Smooth muscle cell (in vitro differentiated cells): ENCODE measurements at regions not wholly inside any gene's neighbourhood (a gene's known extent, or its start where the extent isn't known, plus 50 kb on each side); places are given as distances from the start of the nearest gene placed in this dataset. TPM values are rescaled to one million over a fixed set of nuclear protein-coding genes. Genes with fewer than 3 reads are reported as not detected.

Source experiments
- DNase-seq: peaks from one replicate; lab custom pipeline; 2025; ENCODE audit not compliant: unreplicated experiment; lab: John Stamatoyannopoulos, UW
- H2AFZ ChIP-seq: fragments of 200-600 bp; sonication (generic); 2 replicates; pipeline ENCODE4 v1.6.0; 2016; ENCODE audit warnings: antibody characterized with exemption, low read depth, mild to moderate bottlenecking
- H3F3A ChIP-seq: fragments of 200-600 bp; sonication (generic); 2 replicates; pipeline ENCODE4 v1.6.0; 2017; ENCODE audit warnings: antibody characterized with exemption, low read depth
- H3K27ac ChIP-seq: fragments of 200-600 bp; sonication (generic); 2 replicates; pipeline ENCODE4 v1.5.1; 2016; ENCODE audit warnings: low read depth, mild to moderate bottlenecking
- H3K27me3 ChIP-seq: fragments of 200-600 bp; sonication (generic); 2 replicates; pipeline ENCODE4 v1.6.1; 2016; ENCODE audit warnings: low read depth, mild to moderate bottlenecking
- H3K36me3 ChIP-seq: fragments of 200-600 bp; sonication (generic); 2 replicates; pipeline ENCODE4 v1.5.1; 2016; ENCODE audit warnings: low read depth
- H3K4me1 ChIP-seq: fragments of 200-600 bp; sonication (generic); 2 replicates; pipeline ENCODE4 v1.5.1; 2016; ENCODE audit warnings: low read depth
- H3K4me2 ChIP-seq: fragments of 200-600 bp; sonication (generic); 2 replicates; pipeline ENCODE4 v1.6.0; 2016; ENCODE audit warnings: mild to moderate bottlenecking
- H3K4me3 ChIP-seq: fragments of 200-600 bp; sonication (generic); 2 replicates; pipeline ENCODE4 v1.5.1; 2016; ENCODE audit warnings: mild to moderate bottlenecking
- H3K79me2 ChIP-seq: fragments of 200-600 bp; sonication (generic); 2 replicates; pipeline ENCODE4 v1.6.0; 2016; ENCODE audit warnings: low read depth, mild to moderate bottlenecking
- H3K9ac ChIP-seq: fragments of 200-600 bp; sonication (generic); 2 replicates; pipeline ENCODE4 v1.6.0; 2016; ENCODE audit warnings: low read depth
- H3K9me3 ChIP-seq: fragments of 200-600 bp; sonication (generic); replicated peaks from 2 replicates; pipeline ENCODE4 v1.5.1; 2016; ENCODE audit warnings: low read depth
- H4K20me1 ChIP-seq: fragments of 200-600 bp; sonication (generic); 2 replicates; pipeline ENCODE4 v1.6.0; 2016; ENCODE audit warnings: low read depth
- CTCF ChIP-seq: fragments of 200-600 bp; sonication (generic); IDR thresholded peaks from 2 replicates; pipeline ENCODE4 v1.5.1; 2017; ENCODE audit warnings: borderline replicate concordance, mild to moderate bottlenecking, antibody characterized with exemption; ENCODE audit not compliant: insufficient read depth, poor library complexity, severe bottlenecking
- WGBS: methylation state at CpG from one replicate; pipeline ENCODE4 v1.1.7; 2016; ENCODE audit warnings: low lambda C conversion rate; 5-methylcytosine and 5-hydroxymethylcytosine counted together
- microRNA counts: library from miRNA; unstranded; fragments of <30 nt; microRNA quantifications from one replicate; lab custom pipeline; 2016
- microRNA-seq: library from miRNA; unstranded; fragments of <30 nt; microRNA quantifications from one replicate; pipeline ENCODE4, GENCODE V29; 2016; ENCODE audit warnings: borderline number of aligned reads
- small RNA-seq: library from RNA; depleted of rRNA; stranded (forward); fragments of <200 nt; gene quantifications from one replicate; pipeline ENCODE3, GENCODE V24; 2014

- WGBS = 90% methylated on average over 1 of the region's 1 CpG
Observed at GRCh38 chr21:35099310-35099709, 50.2 kb upstream of the RUNX1 start.

More at GRCh38 chr21:35099310-35099709, 50.2 kb upstream of the RUNX1 start:
- Histone ChIP-seq H3K9ac (no peak overlapping the region), H3F3A (no peaks in the 10 kb centered on the region), H3K27me3 (no peaks in the 10 kb centered on the region), H3K4me2 (no peak overlapping the region), H4K20me1 (no peaks in the 10 kb centered on the region), H3K79me2 (no peaks in the 10 kb centered on the region), H3K4me3 (no peak overlapping the region), H3K9me3 (no peaks in the 10 kb centered on the region), H3K27ac (no peak overlapping the region), H3K36me3 (no peaks in the 10 kb centered on the region), H3K4me1 (no peaks in the 10 kb centered on the region), H2AFZ (no peak overlapping the region)
- TF ChIP-seq CTCF = no peak
- DNase-seq = no peak

MicroRNAs encoded in the stretch of these regions (microRNA counts, 767-probe panel; counts per million panel counts)
- 183 counts per million for microRNA hsa-miR-802 (lab: Ali Mortazavi, UCI)

Small RNA genes in the stretch of these regions (microRNA-seq; reads per million reads assigned to microRNA genes)
- gene MIR802 = not detected

Small RNA genes in the stretch of these regions (small RNA-seq; reads per million reads assigned to genes)
- gene EZH2P1 (0.24 reads per million), gene MIR802 (not detected)
